ENCODE measurements at regions not wholly inside any gene's neighbourhood (a gene's known extent, or its start where the extent isn't known, plus 50 kb on each side); places are given as distances from the start of the nearest gene placed in this dataset.
"Not testable (repeated sequence)": the region's sequence is repeated elsewhere in the genome, so short reads cannot be mapped to it uniquely, and the experiment has no call there.

DNA sequence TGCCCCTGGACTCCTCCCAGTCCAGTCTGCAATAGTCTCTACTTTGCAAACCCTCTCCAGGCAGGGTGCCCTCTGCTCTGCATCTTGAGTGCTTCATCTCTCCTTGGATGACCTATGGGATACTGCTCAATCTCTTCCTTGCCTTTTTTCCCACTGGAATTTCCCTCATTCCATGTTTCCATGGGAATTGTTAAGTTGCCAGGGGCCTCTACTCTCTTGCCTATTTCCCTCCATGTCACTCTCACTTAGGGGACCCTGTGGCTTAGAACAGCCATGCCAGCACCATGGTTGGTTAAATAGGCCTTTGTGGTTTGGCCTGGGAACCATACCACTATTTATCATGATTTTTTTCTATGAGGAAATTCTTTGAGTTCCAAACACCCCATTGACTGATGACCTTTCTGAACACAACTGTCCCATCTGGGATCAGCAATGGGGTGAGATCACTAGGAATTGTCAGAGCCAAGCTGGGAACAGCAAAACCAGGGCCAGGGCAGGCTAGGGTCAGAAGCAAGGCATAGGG, 91.4 kb upstream of the RBMS1 start:
- DNase-seq = no peak

DNA sequence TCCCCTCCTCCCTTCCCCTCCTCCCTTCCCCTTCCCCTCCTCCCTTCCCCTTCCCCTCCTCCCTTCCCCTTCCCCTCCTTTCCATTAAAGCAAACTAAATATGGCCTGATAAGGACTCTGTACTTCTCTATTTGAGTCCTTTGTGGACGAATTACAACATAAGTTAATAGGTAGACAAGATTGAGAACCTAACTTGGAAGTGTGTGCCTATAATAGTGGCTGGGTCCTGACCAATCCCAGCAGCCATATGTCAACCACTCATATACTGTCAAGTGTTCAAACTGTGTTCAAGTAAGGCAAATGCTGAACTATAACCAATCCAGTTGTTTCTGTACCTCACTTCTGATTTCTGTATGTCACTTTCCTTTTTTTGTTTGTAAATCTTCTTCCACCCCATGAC, 97.1 kb upstream of the RBMS1 start:
- DNase-seq = no peak

DNA sequence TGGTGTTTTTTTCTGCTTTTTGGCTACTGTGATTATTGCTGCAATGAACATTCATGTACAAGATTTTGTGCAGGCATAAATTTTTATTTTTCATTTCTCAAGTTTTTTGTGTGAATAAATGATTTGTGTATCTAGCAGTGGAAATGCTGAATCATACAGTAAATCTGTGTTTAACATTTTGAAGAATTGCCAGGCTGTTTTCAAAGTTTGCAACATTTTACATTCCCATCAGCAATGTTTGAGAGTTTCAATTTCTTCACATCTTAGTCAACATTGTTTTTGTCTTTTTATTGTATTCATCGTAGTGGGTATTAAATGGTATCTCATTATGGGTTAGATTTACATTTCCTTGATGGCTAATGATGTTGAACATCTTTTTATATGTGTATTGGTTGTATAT, 98.8 kb upstream of the RBMS1 start:
- no peak for DNase-seq

DNA sequence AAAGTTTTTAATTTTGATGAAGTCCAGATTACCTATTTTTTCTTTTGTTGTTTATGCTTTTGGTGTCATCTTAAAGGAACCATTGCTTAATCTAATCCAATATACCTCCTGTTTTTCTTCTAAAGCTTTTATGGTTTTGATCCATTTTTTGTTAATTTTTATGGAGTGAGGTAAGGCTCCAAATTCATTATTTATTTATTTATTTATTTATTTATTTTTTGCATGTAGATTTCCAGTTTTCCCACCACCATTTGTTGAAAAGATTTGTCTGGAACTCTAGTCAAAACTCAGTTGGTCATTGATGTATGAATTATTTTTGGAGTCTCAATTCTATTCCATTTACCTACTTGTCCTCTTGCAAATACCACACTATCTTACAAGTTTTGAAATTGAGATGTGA, 99.4 kb upstream of the RBMS1 start:
- DNase-seq = no peak

DNA sequence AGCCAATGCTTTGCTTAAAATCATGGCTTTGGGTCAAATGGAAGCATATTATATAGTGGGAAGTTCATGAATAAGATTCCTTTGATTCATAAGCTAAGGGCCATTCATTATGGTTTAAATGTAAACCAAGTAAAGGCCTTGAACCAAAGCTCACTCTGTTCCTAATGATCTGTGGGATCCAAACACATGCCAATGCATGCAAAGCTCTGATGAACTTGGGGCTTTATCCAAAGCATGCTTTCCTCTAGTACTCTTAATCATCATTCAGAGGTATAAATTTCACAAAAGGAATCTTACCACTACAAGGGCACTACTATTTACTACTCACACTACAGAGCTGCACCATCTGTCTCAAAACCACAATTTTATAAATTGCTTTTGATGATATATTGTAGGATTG, 102.8 kb upstream of the RBMS1 start:
- DNase-seq = no peak

DNA sequence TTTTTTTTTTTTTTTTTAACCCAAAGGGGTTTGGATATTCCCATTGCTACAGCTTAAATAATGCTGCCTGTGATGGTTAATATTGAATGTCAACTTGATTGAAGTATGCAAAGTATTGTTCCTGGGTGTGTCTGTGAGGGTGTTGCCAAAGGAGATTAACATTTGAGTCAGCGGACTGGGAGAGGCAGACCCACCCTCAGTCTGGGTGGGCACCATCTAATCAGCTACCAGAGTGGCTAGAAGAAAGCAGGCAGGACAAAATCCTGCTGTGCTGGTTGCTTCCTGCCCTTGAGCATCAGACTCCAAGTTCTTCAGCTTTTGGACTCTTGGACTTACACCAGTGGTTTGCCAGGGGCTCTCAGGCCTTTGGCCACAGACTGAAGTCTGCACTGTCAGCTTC, 106.8 kb upstream of the RBMS1 start:
- DNase-seq = not testable (repeated sequence)

DNA sequence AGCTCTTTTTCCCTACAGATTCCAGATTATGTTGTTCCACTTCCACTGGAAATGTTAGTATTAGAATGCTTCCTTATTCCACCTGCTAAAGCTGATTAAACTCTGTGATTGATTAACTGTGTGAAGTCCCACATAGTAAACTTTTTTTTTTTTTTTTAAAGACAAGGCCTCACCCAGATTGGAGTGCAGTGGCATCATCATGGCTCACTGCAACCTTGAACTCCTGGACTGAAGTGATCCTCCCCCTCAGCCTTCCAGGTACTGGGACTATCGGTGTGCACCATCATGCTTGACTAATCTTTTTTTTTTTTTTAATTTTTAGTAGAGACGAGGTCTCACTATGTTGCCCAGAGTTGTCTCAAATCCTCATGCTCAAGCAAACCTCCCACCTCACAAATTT, 108.5 kb upstream of the RBMS1 start:
- no peak for DNase-seq

DNA sequence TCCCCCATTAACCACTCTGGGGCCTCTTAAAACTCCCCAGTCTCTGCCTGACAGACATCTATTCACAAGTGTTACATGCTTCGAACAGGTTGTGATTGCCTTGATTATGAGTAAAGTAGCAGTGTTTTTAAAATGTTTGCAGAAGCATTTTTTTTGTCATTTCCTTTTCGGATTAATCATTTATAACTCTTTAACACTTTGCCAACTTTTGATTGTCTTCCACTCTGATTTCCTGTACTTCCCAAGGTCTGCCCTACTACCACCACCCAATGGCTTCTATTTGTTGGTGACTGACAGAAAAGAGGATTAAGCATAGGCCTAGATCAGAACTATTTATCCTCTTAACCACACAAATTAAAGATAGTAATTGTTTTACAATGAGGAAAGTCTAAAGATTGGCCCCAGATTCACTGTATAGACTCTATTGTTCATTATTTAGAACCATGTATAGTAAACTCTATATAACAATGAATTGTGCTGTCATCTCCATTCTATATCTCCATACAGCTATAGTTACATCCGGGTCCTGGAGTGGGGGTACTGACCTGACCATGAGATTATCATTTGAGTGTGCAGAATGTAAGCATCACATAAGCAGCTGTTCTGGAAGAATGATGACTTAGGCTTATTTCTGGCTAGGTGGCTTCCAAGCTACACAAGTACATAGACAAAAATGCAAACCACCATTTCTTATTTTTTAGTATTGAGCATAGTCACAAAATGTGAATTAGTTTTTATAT, 110.3 kb upstream of the RBMS1 start:
- DNase-seq = peak; percentile 25 to 47

DNA sequence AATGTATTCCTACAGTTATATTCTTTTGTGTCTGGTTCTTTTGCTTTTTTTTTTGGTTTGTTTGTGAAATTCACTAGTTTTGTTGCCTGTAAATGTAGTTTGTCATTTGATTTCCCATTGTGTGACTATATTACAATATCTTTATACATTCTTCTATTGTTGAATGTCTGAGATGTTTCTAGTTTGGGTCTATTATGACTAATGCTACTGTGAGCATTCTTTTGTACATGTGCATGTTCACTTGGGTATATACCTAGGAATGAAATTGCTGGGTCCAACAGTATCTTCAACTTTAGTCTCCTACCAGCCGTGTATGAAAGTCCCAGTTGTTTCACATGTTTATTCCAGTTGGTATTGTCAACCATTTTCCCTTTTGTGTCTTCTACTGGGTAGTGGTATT, 112.7 kb upstream of the RBMS1 start:
- no peak for DNase-seq

DNA sequence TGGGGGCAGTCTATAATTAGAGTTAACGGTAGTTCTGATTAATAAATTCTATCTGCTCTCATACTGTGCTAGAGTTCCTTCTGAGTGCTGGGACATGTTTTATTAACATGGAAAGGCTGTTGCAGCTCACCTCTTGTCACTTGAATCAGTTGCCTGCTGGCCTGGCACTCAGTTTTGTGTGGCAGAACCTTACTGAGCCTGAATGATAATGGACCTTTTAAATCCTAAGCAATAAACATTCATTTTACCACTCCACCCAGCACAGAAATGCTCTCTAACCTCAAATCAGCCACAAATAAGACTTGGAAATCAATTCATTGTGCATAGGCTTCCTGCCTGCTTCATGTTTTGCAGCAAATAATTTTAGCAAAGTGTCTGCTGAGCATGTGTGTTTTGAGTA, 115.0 kb upstream of the RBMS1 start:
- no peak for DNase-seq

DNA sequence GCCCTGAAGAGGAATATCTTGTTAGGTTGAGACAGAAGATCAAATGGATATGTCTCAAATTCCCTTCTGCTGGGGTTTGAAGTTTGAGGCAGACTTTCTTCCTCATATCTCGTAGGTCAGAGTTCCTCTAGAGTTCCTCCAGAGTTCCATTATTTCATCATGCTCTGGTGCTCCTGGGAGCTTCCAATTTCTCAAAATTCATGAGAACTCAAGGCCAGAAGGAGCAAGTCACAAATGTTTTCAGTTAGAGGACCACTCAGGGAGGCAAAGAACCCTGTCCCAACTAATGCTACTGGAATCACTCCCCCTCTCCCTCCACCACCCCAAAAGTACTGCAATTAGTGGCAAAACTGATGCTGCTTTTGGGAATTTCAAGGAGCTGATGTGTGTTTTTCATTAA, 115.7 kb upstream of the RBMS1 start:
- DNase-seq = no peak

DNA sequence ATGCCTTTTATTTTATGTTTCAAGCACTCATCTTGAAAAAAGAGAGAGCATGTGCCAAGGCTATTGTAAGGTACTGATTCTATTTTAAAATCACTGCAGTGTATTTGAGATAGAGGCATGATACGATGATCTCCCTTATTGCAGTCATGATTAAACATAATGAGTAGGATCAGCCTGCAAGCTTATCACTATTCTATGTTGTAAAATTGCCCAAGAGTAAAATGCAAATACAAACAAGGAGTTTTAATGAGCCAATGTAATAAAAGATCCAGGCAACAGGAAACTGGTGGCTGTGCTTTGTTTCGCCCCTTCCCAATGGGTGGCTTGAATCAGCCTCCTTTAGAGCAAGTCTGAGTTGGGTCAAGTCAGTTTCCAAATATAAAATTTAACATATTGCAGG, 116.4 kb upstream of the RBMS1 start:
- no peak for DNase-seq

DNA sequence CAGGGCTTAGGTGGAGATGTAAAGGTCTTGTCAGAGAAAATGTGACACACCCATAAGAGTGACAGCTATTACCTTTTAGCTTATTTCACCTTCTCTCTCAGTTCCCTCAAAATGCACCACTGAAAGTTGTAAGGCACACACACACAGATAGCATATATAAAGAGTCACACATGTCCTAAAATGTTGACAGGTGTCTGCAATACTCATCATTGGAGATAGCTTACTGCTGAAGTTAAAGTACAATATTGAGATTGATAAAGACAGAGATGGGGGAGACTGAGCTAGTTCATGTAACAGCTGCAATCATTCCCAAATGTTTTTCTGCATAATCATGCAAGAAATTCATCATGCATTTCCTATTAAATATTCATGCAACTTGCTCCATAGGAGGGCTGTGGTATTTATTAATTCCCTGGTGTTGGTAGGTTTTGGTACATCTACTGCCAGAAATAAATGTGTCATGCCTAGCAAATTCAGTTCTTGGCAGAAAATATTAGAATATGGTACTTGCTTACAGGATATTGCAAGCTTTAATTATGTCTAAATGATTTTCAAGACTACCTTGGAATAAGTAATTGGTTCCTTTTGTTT, 118.8 kb upstream of the RBMS1 start:
- DNase-seq = no peak

DNA sequence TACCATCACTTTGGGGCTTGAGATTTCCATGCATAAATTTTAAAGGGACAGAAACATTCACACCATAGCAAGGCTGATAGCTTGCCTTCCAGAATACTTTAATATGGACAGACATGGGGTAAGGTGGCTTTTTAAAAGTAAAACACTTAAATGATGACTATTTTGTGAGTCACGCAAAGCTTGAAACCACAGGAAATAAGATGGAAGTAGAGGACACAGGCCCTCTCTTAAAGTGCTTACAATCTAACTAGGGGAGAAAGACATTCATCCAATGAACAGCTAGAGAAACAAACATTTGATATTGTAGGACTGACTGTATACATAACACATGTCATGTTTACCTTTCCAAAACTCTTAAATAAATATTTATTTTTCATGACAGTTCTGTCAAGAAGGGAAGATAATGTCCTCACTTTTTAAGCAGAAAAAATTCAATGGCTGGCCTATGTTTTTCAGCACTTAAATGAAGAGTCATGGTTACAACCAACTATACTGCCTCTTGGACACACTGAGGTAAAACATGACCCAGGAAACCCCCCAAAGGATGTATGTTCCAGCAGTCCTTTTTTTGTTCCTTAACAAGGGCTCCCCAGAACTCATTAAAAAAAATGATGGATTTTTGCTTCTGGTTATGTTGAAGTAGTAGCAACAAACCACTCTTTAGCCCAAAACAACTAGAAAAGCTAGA, 120.0 kb upstream of the RBMS1 start:
- DNase-seq = no peak

DNA sequence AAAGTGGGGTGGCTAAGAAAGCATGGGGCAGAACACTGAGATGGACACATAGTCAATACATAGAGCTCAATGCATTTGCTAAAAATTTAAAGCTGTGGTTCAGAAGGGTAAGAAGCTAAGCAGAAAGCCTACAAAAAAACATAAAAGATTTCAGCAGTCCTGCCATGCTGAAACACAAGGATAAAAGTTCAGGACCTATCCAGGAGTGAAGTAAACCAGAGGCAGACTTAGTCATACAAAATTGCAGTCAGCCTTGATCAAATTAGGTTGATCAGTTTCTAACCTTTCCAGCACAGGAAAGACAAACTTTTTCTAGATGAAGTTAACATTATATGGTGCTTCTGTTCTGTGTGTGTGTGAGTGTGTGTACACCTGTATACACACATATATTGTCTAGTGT, 120.8 kb upstream of the RBMS1 start:
- no peak for DNase-seq

DNA sequence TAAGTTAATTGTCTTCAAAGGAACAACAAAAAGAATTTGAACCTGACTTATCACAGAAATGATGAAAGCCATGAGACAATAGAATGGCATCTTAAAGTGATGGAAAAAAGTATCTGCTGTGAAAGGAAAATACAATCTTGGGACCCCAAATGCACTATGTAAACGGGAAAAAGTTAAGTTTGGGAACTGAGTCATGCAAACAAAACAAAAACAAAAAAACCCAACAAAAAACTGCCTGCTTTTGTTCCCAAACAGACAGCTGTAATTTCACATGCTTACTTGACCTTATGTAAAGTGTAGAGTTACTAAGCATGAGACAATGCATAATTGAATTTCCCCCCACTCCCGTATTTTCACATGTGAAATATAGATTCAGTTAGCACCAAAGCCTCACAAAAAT, 122.1 kb upstream of the RBMS1 start:
- DNase-seq = no peak

DNA sequence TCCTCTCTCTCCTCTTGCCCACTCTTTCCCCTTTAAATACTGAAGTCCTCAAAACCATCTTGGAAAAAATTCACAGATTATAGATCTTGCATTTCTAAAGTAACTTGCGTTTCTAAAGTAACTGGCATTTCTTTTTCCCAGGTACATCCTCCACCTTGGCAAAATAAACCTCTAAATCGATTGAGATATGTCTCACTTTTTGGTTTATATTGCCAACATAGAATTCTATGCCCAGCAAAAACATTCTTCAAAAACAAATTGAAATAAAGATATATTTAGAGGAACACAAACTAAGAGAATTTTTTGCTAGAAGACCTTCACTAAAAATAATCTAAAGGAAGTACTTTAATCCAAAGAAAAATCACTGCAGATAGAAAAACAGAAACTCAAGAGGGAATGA, 122.5 kb upstream of the RBMS1 start:
- no peak for DNase-seq

DNA sequence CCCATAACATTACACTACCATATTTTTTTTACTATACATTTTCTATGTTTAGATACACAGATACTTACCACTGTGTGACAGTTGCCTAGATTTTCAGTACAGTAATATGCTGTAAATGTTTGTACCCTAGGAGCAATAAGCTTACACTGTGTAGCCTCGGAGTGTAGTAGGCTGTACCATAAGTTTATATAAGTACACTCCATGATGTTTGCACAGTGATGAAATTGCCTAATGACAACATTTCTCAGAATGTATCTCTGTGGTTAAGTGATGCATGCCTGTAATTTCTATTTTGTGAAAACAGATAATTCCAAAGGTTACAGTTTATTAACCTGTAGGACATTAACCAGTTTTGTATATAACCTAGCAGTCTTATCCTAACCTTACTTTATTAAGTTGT, 128.1 kb upstream of the RBMS1 start:
- no peak for DNase-seq

DNA sequence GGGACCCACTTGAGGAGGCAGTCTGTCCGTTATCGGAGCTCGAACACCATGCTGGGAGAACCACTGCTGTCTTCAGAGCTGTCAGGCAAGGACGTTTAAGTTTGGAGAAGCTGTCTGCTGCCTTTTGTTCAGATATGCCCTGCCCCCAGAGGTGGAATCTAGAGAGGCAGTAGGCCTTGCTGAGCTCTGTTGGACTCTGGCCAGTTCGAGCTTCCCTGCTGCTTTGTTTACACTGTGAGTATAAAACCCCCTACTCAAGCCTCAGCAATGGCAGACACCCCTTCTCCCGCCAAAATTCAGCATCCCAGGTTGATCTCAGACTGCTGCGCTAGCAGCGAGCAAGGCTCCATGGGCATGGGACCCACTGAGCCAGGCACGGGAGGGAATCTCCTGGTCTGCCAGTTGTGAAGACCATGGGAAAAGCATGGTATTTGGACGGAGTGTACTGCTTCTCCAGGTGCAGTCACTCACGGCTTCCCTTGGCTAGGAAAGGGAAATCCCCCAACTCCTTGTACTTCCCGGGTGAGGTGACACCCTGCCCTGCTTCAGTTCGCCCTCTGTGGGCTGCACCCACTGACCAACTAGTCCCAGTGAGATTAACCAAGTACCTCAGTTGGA, 134.5 kb upstream of the RBMS1 start:
- DNase-seq = not testable (repeated sequence)

DNA sequence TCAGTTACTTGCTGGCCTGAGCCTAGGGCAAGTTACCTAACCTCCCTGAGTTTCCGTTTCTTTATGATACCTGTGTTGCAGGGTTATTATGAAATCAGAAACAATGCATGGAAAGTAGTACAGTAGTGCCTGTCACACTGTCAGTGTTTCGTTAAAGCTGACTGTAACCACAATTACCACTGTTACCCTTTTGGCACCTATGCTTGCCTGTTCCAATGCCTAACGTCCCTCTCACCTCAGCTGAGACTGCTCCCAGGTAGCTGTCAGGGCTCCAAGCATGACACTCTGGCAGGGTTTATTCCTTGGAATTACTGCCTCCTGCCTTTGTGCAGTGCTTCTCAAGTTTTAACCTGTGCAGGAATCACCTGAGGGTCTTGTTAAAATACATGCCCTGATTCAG, 135.2 kb upstream of the RBMS1 start:
- no peak for DNase-seq

DNA sequence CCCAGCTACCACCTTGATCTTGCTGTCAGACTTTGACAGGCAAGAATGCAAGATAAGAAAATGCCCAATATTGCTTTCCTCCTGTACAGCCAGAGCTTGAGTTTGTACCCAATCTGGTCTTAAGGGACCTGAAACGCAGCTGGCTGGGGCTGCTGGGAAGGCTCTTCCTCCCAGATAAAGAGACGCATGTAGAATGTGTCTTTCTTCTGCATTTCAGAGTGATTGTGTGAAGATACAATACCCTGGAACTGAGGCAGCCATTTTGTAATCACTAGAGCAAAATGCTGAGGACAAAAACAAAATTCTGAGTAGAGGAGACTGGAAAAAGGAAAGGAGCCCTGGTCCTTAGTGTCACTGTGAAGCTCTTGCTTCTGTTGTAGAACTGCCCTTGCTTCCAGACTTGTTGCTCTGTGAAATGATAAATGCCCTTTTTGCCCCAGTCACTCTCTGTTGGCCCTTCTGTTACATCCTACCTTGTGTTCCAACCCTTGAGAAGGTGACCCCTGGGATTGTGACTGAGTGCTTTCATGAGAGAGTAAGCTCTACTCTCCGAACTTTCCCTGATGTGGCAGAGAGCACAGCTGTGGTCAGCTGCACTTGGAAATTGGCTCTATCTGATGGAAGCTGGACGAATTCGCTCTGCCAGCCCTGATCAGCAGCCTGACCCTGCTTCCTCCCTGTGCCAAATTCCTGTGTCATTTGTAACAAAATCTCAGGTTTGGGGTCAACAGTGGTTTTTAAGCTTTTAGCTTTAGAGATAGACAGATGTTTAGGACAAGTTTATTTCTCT, 137.4 kb upstream of the RBMS1 start:
- no peak for DNase-seq

DNA sequence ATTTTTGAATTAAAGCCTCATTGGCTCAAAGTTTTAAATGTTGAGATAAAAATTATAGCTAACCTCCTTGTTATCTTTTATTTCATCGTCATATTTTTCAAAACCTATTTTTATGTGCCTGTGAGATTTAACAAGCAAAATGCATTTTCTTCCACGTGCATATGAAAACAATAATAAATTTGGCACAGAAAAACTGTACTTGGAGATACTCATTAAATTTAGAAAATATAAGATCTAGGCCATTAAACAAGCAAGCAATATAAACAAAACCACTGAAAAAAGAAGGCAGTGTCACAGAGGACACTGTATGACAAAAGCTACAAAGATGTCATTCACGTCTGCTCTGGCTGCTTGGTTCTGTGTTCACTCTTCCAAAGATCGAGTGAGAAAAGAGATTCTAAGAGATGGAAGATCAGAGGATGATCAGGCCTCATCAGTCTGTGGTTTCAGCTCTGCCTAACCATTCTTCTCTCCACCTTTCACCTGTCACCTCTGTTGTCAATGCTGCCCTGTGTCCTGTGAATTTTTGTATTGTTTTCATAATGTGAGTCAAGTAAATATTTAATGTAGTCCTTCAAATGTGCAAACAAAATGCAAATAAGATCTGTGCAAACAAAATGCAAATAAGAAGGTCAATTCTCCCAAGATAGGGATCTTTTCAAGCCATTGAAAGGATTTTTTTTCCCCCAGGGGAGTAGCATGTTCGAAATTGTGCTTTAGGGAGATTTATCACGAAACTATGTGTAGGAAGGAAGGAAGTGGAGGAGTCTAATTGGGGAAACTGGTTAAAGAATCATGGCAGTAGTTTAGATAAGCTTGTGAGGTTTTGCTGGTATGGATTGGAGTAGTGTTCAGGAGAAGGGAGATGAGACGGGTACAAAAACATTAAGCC, 138.7 kb upstream of the RBMS1 start:
- no peak for DNase-seq

Data from NCI-H524 (cell line).